ENCODE measurements at regions not wholly inside any gene's neighbourhood (a gene's known extent, or its start where the extent isn't known, plus 50 kb on each side); places are given as distances from the start of the nearest gene placed in this dataset.
"Not testable (repeated sequence)": the region's sequence is repeated elsewhere in the genome, so short reads cannot be mapped to it uniquely, and the experiment has no call there.

GRCh38 chr11:80281194-80281593 is 840.4 kb upstream of the TENM4 start:
- no peak for DNase-seq

DNA sequence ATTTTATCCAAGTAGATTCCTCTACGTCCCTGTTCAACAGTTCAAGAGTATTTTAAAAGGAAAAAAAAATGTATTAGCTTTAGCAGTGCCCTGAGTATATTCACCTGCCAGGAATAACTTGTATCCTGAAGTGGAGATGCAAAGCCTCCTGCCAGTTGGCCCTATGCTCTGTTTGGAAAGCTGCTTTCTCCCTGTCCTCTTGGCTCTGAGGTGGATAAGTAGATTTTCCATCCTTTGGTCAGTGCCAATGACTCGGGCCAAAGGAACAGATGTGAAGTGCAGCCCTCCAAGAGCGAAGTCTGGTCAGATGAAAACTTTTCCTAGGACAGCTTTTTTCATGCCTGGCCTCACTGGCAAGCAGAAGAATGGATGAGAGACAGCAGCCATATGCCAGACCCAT is 839.9 kb upstream of the TENM4 start:
- DNase-seq: no peak

DNA sequence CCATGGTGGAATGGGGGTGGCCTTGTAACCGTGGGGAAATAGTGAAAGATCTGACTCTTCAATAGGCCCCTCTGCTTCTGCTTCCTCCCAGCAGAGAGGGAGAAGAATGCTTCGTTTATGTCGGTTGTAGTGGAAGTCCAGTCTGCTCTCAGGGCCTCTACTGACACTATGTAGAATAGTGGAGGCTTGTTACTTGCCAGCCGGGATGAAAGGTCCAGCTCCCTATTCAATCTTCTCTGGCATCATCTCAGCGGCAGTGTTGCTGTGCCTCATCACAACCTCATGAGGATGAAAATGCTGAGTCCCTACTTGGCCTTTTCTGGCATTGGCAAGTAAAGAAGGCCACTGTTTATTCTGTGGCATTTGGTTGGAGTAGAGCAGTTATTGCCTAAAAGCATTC is 820.9 kb upstream of the TENM4 start:
- DNase-seq: no peak

DNA sequence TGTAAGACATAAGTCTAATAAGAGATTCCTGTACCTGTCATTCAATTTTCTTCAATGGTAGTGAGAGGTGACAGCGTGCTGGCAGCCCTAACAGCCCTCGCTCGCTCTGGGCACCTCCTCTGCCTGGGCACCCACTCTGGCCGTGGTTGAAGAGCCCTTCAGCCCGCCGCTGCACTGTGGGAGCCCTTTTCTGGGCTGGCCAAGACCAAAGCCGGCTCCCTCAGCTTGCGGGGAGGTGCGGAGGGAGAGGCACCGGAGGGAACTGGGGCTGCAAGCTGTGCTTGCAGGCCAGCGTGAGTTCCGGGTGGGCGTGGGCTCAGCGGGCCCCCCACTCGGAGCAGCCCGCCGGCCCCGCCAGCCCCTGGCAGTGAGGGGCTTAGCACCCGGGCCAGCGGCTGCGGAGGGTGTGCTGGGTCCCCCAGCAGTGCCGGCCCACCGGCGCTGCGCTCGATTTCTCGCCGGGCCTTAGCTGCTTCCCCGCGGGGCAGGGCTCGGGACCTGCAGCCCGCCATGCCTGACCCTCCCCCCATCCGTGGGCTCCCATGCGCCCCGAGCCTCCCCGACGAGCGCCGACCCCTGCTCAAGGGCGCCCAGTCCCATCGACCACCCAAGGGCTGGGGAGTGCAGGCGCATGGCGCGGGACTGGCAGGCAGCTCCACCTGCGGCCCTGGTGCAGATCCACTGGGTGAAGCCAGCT is 816.6 kb upstream of the TENM4 start:
- not testable (repeated sequence) for DNase-seq

DNA sequence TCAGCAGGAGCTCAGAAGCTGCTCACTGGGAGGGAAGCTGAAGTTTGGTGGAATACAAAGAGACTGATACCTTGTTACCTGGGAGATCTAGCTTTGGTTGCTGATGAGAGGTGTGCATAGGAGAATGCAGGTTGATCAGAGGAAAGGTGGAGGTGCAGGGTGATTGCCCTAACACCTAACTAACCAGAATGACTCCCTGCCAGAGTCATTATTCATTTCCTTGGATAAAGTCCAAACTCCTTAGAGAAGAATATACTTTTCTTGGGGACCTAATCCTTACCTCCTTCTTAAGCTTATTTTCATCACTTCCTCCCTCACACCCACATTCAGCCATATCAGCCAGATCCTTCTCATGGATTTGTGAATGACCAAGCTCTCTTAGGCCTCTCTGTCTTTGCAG is 814.2 kb upstream of the TENM4 start:
- DNase-seq: no peak

- DNase-seq: no peak
Observed at GRCh38 chr11:80241766-80242165, 800.9 kb upstream of the TENM4 start.

- no peak for DNase-seq
Observed at GRCh38 chr11:80240245-80240644, 799.4 kb upstream of the TENM4 start.

DNA sequence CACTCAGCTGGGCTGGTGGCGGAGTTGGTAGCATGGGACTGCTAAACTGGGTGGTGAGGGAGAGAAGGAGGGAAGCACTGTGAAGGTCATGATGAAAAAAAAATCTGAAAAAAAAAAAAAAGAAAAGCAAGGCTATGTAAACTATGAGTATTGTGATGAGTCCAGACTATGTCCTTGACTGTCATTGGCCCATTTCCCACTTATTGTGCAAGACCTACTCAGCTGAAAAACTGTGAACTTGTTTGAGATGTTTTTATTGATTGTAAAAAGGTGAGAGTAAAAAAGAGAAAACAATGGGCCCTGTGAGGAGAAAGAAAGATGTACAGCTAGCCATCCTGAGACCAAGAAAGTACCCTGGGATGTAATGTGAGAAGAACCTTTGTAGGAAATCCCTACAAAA is 798.4 kb upstream of the TENM4 start:
- DNase-seq: no peak

- no peak for DNase-seq
Observed at GRCh38 chr11:80227915-80228314, 787.1 kb upstream of the TENM4 start.

GRCh38 chr11:80214413-80214812 is 773.6 kb upstream of the TENM4 start:
- DNase-seq: no peak

DNA sequence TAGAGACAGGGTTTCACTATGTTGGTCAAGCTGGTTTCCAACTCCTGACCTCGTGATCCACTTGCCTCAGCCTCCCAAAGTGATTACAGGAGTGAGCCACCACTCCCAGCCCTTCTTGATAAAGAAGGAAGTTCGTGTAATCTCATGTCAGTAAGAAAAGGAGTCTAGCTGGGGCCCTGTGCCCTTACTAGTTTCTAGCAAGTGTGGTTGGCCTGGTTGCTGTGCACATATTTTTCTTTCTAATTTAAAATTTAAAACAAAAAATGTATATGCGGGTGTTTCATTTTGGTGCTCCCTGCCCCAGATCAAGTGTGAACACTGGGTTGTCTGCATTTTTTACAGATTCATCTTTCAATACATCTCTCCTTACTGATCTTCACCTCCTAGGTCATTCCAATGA is 770.8 kb upstream of the TENM4 start:
- no peak for DNase-seq

DNA sequence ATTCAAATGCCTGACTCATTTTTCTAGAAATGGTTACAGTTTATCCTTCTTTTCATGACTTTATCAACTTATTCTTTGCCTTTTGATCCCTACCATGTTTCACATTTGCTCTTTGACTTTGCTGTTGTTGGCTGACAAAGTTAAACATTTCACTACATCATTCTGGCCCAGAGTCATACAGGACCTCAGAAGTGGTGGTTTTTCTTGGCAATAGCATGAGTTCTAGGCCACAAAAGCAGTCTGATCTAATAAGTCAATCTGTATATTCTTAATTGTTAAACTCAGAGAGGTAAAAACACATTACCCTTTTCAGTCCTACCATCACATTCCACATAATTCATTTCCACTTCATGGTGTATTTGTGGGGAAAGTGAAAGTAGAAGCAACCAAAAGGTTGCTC is 763.2 kb upstream of the TENM4 start:
- no peak for DNase-seq

DNA sequence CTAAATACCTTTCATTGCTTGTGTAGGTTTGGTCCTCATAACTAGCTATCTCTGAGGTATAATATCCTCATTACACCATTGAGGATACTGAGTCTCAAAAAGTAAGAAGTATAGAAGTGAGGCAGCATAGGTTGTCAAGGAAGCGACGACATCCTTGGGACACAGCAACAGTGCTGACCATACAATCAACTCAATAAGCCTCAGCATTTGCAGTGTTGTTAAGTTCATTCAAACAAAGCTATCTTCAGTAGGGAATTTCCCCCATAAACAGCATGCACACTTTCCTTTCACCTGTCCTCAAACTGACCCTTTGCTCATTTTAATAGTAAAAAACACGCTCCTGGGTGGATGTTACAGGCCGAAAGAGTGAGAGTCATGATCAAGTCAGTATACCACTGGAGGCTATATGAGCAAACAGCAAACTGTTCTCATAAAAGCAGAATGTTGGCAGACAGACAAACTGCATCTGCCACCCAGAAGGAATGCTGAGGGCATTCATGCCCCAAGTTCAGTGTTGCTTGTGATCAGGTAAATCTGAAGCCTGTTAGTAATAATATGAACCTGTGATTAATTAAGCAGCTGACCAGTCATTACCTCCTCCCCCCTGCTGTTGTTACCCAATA is 756.2 kb upstream of the TENM4 start:
- no peak for DNase-seq

DNA sequence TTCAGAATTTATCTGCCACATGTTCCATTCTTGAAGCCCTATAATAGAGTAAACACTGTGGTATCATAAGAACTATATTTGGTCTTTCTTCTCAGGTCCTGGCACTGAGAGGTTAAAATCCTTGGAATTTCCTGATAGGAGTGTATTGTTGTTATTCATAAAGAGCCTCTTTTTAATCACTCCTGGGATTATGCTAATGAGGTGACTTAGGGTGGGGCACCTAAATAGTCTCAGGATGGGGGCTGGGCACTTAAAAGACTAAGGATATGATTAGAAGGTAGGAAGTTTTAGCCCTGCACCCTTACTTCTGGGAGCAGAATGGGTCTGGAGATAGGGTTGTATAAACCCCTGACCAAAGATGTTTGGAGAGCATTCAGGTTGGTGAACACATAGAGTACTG is 755.2 kb upstream of the TENM4 start:
- no peak for DNase-seq

DNA sequence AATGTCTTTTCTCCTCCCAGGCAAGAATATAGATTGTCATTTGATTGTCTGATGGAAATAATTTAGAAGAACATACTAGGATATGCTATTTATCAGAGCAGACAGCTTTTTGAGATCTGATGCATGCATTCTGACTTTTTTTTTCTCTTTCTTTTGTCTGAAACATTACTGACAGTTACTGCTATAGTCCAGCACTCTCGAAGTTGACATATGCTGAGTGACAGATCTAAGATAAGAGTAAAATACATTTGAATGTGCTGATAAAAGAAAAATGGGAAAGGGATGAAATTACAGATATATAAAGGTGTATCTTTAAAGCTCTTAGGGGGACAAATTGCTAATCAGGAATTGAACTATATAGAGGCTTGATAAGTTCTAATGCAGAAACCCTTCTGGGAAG is 753.8 kb upstream of the TENM4 start:
- no peak for DNase-seq

- no peak for DNase-seq
Observed at GRCh38 chr11:80194016-80194415, 753.2 kb upstream of the TENM4 start.

GRCh38 chr11:80188076-80188627 is 747.3 kb upstream of the TENM4 start:
- DNase-seq: no peak

GRCh38 chr11:80186692-80187091 is 745.9 kb upstream of the TENM4 start:
- no peak for DNase-seq

DNA sequence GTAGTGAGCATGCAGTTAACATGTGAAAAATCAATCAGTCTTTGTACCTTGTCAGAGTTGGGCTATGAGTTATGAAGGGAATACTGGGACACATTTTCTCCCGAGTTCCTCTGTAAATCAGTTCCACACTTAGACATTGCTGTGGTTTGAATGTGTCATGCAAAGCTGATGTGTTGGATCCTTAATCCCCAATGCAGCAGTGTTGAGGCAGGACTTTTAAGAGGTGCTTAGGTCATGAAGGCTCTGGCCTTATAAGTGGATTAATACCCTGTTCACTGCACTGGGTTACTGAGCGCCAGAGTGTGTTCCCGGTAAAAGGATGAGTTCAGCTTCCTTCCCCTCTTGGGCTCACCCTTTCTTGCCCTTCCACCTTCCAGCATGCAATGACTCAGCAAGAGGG is 742.1 kb upstream of the TENM4 start:
- DNase-seq: no peak

GRCh38 chr11:80173371-80174136 is 732.7 kb upstream of the TENM4 start:
- DNase-seq: no peak

- no peak for DNase-seq
Observed at GRCh38 chr11:80168796-80169195, 728.0 kb upstream of the TENM4 start.

- DNase-seq: no peak
Observed at GRCh38 chr11:80167766-80168165, 726.9 kb upstream of the TENM4 start.

DNA sequence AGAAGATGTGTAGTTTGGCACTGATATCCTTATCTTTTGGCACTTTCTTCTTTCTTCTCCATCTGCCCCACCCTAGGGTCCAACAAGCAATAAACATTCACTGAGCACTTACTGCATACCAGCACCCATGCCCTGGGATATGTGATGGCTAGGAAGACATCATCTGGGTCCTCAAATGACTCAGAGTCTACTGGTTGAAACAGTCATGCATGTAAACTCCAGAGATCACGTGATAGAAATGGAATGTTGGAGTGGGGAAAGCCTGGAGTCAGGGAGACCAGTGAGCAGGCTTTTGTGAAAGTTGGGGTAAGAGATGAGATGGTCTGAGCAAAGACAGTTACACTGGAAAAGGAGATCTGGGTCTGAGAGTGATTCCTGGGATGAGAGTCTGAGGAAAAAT is 724.9 kb upstream of the TENM4 start:
- no peak for DNase-seq

GRCh38 chr11:80163441-80163840 is 722.6 kb upstream of the TENM4 start:
- DNase-seq: no peak

All from NCI-H524 treated with DMSO at 0.1 percent for 48 hours (cell line).